ENCODE measurements at regions not wholly inside any gene's neighbourhood (a gene's known extent, or its start where the extent isn't known, plus 50 kb on each side); places are given as distances from the start of the nearest gene placed in this dataset.
A peak's percentile ranks its signal among the peaks of the same experiment; 100 is the strongest.

GRCh38 chr9:694403-695154, 146.9 kb upstream of the DMRT1 start:
- H3K27me3 Mint-ChIP-seq (ENCODE audit: unreplicated experiment), result no peaks in the 10 kb centered on the region
- TF ChIP-seq CTCF (IDR thresholded peaks at IDR 0.05), result no peak
- H3K4me1 Mint-ChIP-seq (ENCODE audit: unreplicated experiment), result peaks cover 53% of the 10 kb centered on the region
- H3K27ac Mint-ChIP-seq (ENCODE audit: unreplicated experiment), result peak overlapping the region; percentile 91
- peak; percentile 46 for DNase-seq (ENCODE audit: extremely low spot score, unreplicated experiment)
- H3K36me3 Mint-ChIP-seq (ENCODE audit: unreplicated experiment), result no peaks in the 10 kb centered on the region
- H3K9me3 Mint-ChIP-seq (ENCODE audit: unreplicated experiment), result no peaks in the 10 kb centered on the region
- peak overlapping the region; percentile 64 for H3K4me3 Mint-ChIP-seq (ENCODE audit: unreplicated experiment)

- Mint-ChIP-seq H3K4me3 (ENCODE audit: unreplicated experiment) (peak overlapping the region; percentile 12), H3K27ac (ENCODE audit: unreplicated experiment) (peak overlapping the region; percentile 91), H3K36me3 (ENCODE audit: unreplicated experiment) (no peaks in the 10 kb centered on the region), H3K4me1 (ENCODE audit: unreplicated experiment) (peaks cover 53% of the 10 kb centered on the region), H3K9me3 (ENCODE audit: unreplicated experiment) (no peaks in the 10 kb centered on the region), H3K27me3 (ENCODE audit: unreplicated experiment) (no peaks in the 10 kb centered on the region)
- no peak for TF ChIP-seq CTCF (IDR thresholded peaks at IDR 0.05)
- DNase-seq (ENCODE audit: extremely low spot score, unreplicated experiment), result no peak
Measured at GRCh38 chr9:695252-695651, 146.2 kb upstream of the DMRT1 start.

GRCh38 chr9:696332-697323, 144.9 kb upstream of the DMRT1 start:
- peak; percentile 32 for TF ChIP-seq CTCF (IDR thresholded peaks at IDR 0.05)
- Mint-ChIP-seq H3K36me3 (ENCODE audit: unreplicated experiment) (no peaks in the 10 kb centered on the region), H3K4me3 (ENCODE audit: unreplicated experiment) (no peak overlapping the region), H3K27me3 (ENCODE audit: unreplicated experiment) (no peaks in the 10 kb centered on the region), H3K27ac (ENCODE audit: unreplicated experiment) (peak overlapping the region; percentile 83), H3K4me1 (ENCODE audit: unreplicated experiment) (peaks cover 53% of the 10 kb centered on the region), H3K9me3 (ENCODE audit: unreplicated experiment) (no peaks in the 10 kb centered on the region)
- no peak for DNase-seq (ENCODE audit: extremely low spot score, unreplicated experiment)

- Mint-ChIP-seq H3K36me3 (ENCODE audit: unreplicated experiment) (no peaks in the 10 kb centered on the region), H3K27ac (ENCODE audit: unreplicated experiment) (no peak overlapping the region), H3K4me3 (ENCODE audit: unreplicated experiment) (no peak overlapping the region), H3K27me3 (ENCODE audit: unreplicated experiment) (no peaks in the 10 kb centered on the region), H3K4me1 (ENCODE audit: unreplicated experiment) (peaks cover 48% of the 10 kb centered on the region), H3K9me3 (ENCODE audit: unreplicated experiment) (no peaks in the 10 kb centered on the region)
- TF ChIP-seq CTCF (IDR thresholded peaks at IDR 0.05), result no peak
- DNase-seq (ENCODE audit: extremely low spot score, unreplicated experiment), result no peak
Measured at GRCh38 chr9:698276-698675, 143.2 kb upstream of the DMRT1 start.

GRCh38 chr9:698954-699353, 142.5 kb upstream of the DMRT1 start:
- H3K4me3 Mint-ChIP-seq (ENCODE audit: unreplicated experiment), result no peak overlapping the region

More at GRCh38 chr9:698954-699353, 142.5 kb upstream of the DMRT1 start:
- no peak for TF ChIP-seq CTCF (IDR thresholded peaks at IDR 0.05)
- Mint-ChIP-seq H3K9me3 (ENCODE audit: unreplicated experiment) (no peaks in the 10 kb centered on the region), H3K4me1 (ENCODE audit: unreplicated experiment) (peaks cover 45% of the 10 kb centered on the region), H3K27ac (ENCODE audit: unreplicated experiment) (no peak overlapping the region), H3K36me3 (ENCODE audit: unreplicated experiment) (no peaks in the 10 kb centered on the region), H3K27me3 (ENCODE audit: unreplicated experiment) (no peaks in the 10 kb centered on the region)
- no peak for DNase-seq (ENCODE audit: extremely low spot score, unreplicated experiment)

All from osteocyte (in vitro differentiated cells).